Activated T-cell treated with anti-CD3 and anti-CD28 coated beads for 24 hours (primary cell): ENCODE measurements at regions not wholly inside any gene's neighbourhood (a gene's known extent, or its start where the extent isn't known, plus 50 kb on each side); places are given as distances from the start of the nearest gene placed in this dataset.

Experiments
- DNase-seq: peaks from one replicate; pipeline ENCODE4 v3.0.0-alpha.2; 2020; ENCODE audit warnings: low read depth

- no peak for DNase-seq
Observed at GRCh38 chr22:49155770-49156580, 671.7 kb downstream of the BRD1 start.

GRCh38 chr22:49155039-49155769 lies 672.5 kb downstream of the BRD1 start:
- DNase-seq, result no peak

GRCh38 chr22:49154433-49154832 lies 673.2 kb downstream of the BRD1 start:
- no peak for DNase-seq

GRCh38 chr22:49153921-49154320 lies 673.8 kb downstream of the BRD1 start:
- no peak for DNase-seq

- DNase-seq, result no peak
Observed at GRCh38 chr22:49152939-49153770, 674.5 kb downstream of the BRD1 start.

- no peak for DNase-seq
Observed at GRCh38 chr22:49152127-49152938, 675.3 kb downstream of the BRD1 start.

- DNase-seq, result no peak
Observed at GRCh38 chr22:49151256-49152126, 676.2 kb downstream of the BRD1 start.

- no peak for DNase-seq
Observed at GRCh38 chr22:49150801-49151221, 676.9 kb downstream of the BRD1 start.

- DNase-seq, result no peak
Observed at GRCh38 chr22:49149721-49150608, 677.7 kb downstream of the BRD1 start.

- DNase-seq, result no peak
Observed at GRCh38 chr22:49148895-49149418, 678.7 kb downstream of the BRD1 start.

- DNase-seq, result no peak
Observed at GRCh38 chr22:49147617-49148175, 680.0 kb downstream of the BRD1 start.

GRCh38 chr22:49147171-49147570 lies 680.5 kb downstream of the BRD1 start:
- no peak for DNase-seq

- DNase-seq, result no peak
Observed at GRCh38 chr22:49146511-49146910, 681.2 kb downstream of the BRD1 start.

GRCh38 chr22:49143812-49144211 lies 683.9 kb downstream of the BRD1 start:
- DNase-seq, result no peak

- no peak for DNase-seq
Observed at GRCh38 chr22:49142891-49143290, 684.8 kb downstream of the BRD1 start.

GRCh38 chr22:49142296-49142695 lies 685.4 kb downstream of the BRD1 start:
- no peak for DNase-seq

- no peak for DNase-seq
Observed at GRCh38 chr22:49141761-49142160, 685.9 kb downstream of the BRD1 start.

- no peak for DNase-seq
Observed at GRCh38 chr22:49140911-49141665, 686.6 kb downstream of the BRD1 start.
